ENCODE measurements at regions not wholly inside any gene's neighbourhood (a gene's known extent, or its start where the extent isn't known, plus 50 kb on each side); places are given as distances from the start of the nearest gene placed in this dataset.

- no peak for TF ChIP-seq POLR2A (IDR thresholded peaks at IDR 0.05)
- no peak for TF ChIP-seq CTCF (IDR thresholded peaks at IDR 0.05)
Measured at GRCh38 chr9:108022246-108022935, 532.8 kb upstream of the KLF4 start.
